Peyer's patch (tissue), 4 donors: ENCODE measurements at regions not wholly inside any gene's neighbourhood (a gene's known extent, or its start where the extent isn't known, plus 50 kb on each side); places are given as distances from the start of the nearest gene placed in this dataset.

ENCODE experiments used
- DNase-seq, 3 donors: peaks; one replicate each; pipeline ENCODE4 v3.0.0-alpha.2; 2017 to 2019
- H3K27ac ChIP-seq, 4 donors: fragments of 200-600 bp; sonication (generic); one replicate each; pipeline ENCODE4 v1.5.1; 2016 to 2019
- H3K27me3 ChIP-seq, 2 donors: fragments of 200-600 bp; sonication (generic); one replicate each; pipeline ENCODE4 v1.5.1; 2019
- H3K36me3 ChIP-seq, 3 donors: fragments of 200-600 bp; sonication (generic); one replicate each; pipeline ENCODE4 v1.5.1; 2016 to 2019
- H3K4me1 ChIP-seq, 4 donors: fragments of 200-600 bp; sonication (generic); one replicate each; pipeline ENCODE4 v1.5.1; 2016 to 2019
- H3K4me3 ChIP-seq, 4 donors: fragments of 200-600 bp; sonication (generic); 1 replicate in 3 of 4; 2 replicates in 1 of 4; pipeline ENCODE4 v1.5.1; 2016 to 2019; ENCODE audit warnings: mild to moderate bottlenecking in 1 of 4
- H3K9me3 ChIP-seq, 4 donors: fragments of 200-600 bp; sonication (generic); one replicate each; pipeline ENCODE4 v1.5.1; 2016 to 2019; ENCODE audit warnings: mild to moderate bottlenecking in 1 of 4
- CTCF ChIP-seq, 6 experiments: fragments of 450-650 bp in 4 of 6; fragments of 200-600 bp in 2 of 6; sonication (generic) in 1 of 6; IDR thresholded peaks; one replicate each; pipeline ENCODE4 v1.5.1; 2017 to 2019; ENCODE audit warnings: antibody characterized with exemption in 6 of 6, mild to moderate bottlenecking in 3 of 6, moderate library complexity in 1 of 6
- POLR2A ChIP-seq, 2 donors: fragments of 450-650 bp; IDR thresholded peaks; one replicate each; pipeline ENCODE4 v1.5.1; 2017; ENCODE audit warnings: antibody characterized with exemption in 2 of 2, mild to moderate bottlenecking in 2 of 2, moderate library complexity in 2 of 2

GRCh38 chr4:181757910-181758660 lies 485.1 kb upstream of the TENM3 start:
- DNase-seq: no peak

GRCh38 chr4:181760560-181760959 lies 482.6 kb upstream of the TENM3 start:
- no peak overlapping the region for H3K4me3 ChIP-seq
- no peak overlapping the region for H3K27ac ChIP-seq
- no peaks in the 10 kb centered on the region for H3K36me3 ChIP-seq
- H3K27me3 ChIP-seq: no peaks in the 10 kb centered on the region
- DNase-seq: no peak
- no peaks in the 10 kb centered on the region for H3K9me3 ChIP-seq
- H3K4me1 ChIP-seq: no peaks in the 10 kb centered on the region
- TF ChIP-seq POLR2A (IDR thresholded peaks at IDR 0.05): no peak

More at GRCh38 chr4:181757910-181758660, 485.1 kb upstream of the TENM3 start:
- Histone ChIP-seq H3K4me3 (no peak overlapping the region), H3K9me3 (no peaks in the 10 kb centered on the region), H3K27me3 (no peaks in the 10 kb centered on the region), H3K27ac (no peak overlapping the region), H3K36me3 (no peaks in the 10 kb centered on the region), H3K4me1 (no peaks in the 10 kb centered on the region)
- no peak for TF ChIP-seq POLR2A (IDR thresholded peaks at IDR 0.05)
- no peak for TF ChIP-seq CTCF (IDR thresholded peaks at IDR 0.05)

- Histone ChIP-seq H3K36me3 (no peaks in the 10 kb centered on the region), H3K27me3 (no peaks in the 10 kb centered on the region), H3K9me3 (no peaks in the 10 kb centered on the region), H3K4me3 (no peak overlapping the region), H3K27ac (no peak overlapping the region), H3K4me1 (no peaks in the 10 kb centered on the region)
- TF ChIP-seq CTCF (IDR thresholded peaks at IDR 0.05) (no peak), POLR2A (IDR thresholded peaks at IDR 0.05) (no peak)
- DNase-seq: no peak
These were observed 482.0 kb upstream of the TENM3 start for GRCh38 chr4:181761156-181761555.

GRCh38 chr4:181766061-181766548 lies 477.1 kb upstream of the TENM3 start:
- Histone ChIP-seq H3K27ac (no peak overlapping the region), H3K4me3 (no peak overlapping the region), H3K36me3 (no peaks in the 10 kb centered on the region), H3K4me1 (no peaks in the 10 kb centered on the region), H3K27me3 (no peaks in the 10 kb centered on the region), H3K9me3 (no peaks in the 10 kb centered on the region)
- DNase-seq: no peak
- TF ChIP-seq POLR2A (IDR thresholded peaks at IDR 0.05) (no peak), CTCF (IDR thresholded peaks at IDR 0.05) (no peak)

- no peaks in the 10 kb centered on the region for H3K27me3 ChIP-seq
- H3K9me3 ChIP-seq: no peaks in the 10 kb centered on the region
- no peaks in the 10 kb centered on the region for H3K4me1 ChIP-seq
- DNase-seq: no peak
- H3K36me3 ChIP-seq: no peaks in the 10 kb centered on the region
- TF ChIP-seq CTCF (IDR thresholded peaks at IDR 0.05): no peak
- no peak for TF ChIP-seq POLR2A (IDR thresholded peaks at IDR 0.05)
- no peak overlapping the region for H3K4me3 ChIP-seq
- no peak overlapping the region for H3K27ac ChIP-seq
These were observed 472.2 kb upstream of the TENM3 start for GRCh38 chr4:181770971-181771370.

- H3K9me3 ChIP-seq: no peaks in the 10 kb centered on the region
- H3K4me1 ChIP-seq: no peaks in the 10 kb centered on the region
- H3K27me3 ChIP-seq: no peaks in the 10 kb centered on the region
- H3K4me3 ChIP-seq: no peak overlapping the region
- no peaks in the 10 kb centered on the region for H3K36me3 ChIP-seq
- DNase-seq: no peak
- TF ChIP-seq POLR2A (IDR thresholded peaks at IDR 0.05): no peak
- no peak overlapping the region for H3K27ac ChIP-seq
These were observed 467.9 kb upstream of the TENM3 start for GRCh38 chr4:181775298-181775697.
